GM21515 (cell line): ENCODE measurements at regions not wholly inside any gene's neighbourhood (a gene's known extent, or its start where the extent isn't known, plus 50 kb on each side); places are given as distances from the start of the nearest gene placed in this dataset.

Source experiments
- ATAC-seq: cut with Tn5 transposase; IDR thresholded peaks from one replicate; pipeline ENCODE4 v1.9.1; 2021; ENCODE audit not compliant: unreplicated experiment

DNA sequence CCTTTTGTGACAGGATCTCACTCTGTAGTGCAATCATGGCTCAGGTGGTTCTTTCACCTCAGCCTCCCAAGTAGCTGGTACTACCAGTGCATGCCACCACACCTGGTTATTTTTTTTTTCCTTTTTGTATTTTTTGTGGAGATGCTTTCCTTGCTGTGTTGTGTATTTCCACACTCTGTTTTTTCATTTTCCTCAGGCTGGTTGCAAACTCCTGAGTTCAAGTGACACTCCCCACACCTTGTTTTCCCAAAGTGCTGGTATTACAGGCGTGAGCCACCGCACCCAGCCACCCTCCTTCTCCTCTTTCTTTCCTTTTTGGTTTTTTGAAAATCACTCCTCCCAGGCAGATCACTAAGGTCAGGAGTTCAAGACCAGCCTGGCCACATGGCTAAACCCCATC is 65.0 kb downstream of the MYCN start:
- ATAC-seq = no peak

GRCh38 chr2:16003809-16004208 is 63.5 kb downstream of the MYCN start:
- ATAC-seq = no peak

- ATAC-seq = no peak
Measured at GRCh38 chr2:16003152-16003551, 62.8 kb downstream of the MYCN start.

- no peak for ATAC-seq
Measured at GRCh38 chr2:16002575-16002974, 62.2 kb downstream of the MYCN start.

- no peak for ATAC-seq
Measured at GRCh38 chr2:16002144-16002543, 61.8 kb downstream of the MYCN start.

GRCh38 chr2:16000642-16001041 is 60.3 kb downstream of the MYCN start:
- ATAC-seq = no peak

GRCh38 chr2:15999596-16000469 is 59.5 kb downstream of the MYCN start:
- ATAC-seq = no peak

GRCh38 chr2:15997728-15998280 is 57.5 kb downstream of the MYCN start:
- ATAC-seq = no peak

- ATAC-seq = no peak
Measured at GRCh38 chr2:15996536-15997423, 56.4 kb downstream of the MYCN start.
